HG03159 (cell line): ENCODE measurements at regions not wholly inside any gene's neighbourhood (a gene's known extent, or its start where the extent isn't known, plus 50 kb on each side); places are given as distances from the start of the nearest gene placed in this dataset.

Source experiments
- ATAC-seq: cut with Tn5 transposase; IDR thresholded peaks from one replicate; pipeline ENCODE4 v1.9.1; 2021; ENCODE audit warnings: mild to moderate bottlenecking, moderate library complexity; ENCODE audit not compliant: unreplicated experiment

- ATAC-seq = no peak
Observed at GRCh38 chr5:174425271-174425963, 299.0 kb upstream of the MSX2 start.

- ATAC-seq = no peak
Observed at GRCh38 chr5:174425964-174426290, 298.5 kb upstream of the MSX2 start.

DNA sequence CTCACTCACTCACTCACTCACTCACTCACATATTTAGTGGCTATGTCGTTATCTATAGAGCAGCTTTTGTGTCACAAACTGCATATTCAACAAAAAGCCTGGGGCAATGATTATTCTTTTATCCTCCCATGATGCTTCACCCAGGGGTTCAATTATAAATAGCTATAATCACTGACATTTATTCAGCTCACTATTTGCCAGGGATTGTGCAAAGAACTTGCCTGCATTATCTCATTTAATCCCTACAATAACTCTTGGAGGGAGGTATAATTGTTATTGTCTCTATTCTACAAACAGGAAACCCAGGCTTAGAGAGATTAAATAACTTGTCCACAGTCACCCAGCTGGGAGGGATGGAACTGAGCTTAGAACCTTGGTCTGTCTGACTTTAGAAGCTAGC is 298.0 kb upstream of the MSX2 start:
- ATAC-seq = no peak

DNA sequence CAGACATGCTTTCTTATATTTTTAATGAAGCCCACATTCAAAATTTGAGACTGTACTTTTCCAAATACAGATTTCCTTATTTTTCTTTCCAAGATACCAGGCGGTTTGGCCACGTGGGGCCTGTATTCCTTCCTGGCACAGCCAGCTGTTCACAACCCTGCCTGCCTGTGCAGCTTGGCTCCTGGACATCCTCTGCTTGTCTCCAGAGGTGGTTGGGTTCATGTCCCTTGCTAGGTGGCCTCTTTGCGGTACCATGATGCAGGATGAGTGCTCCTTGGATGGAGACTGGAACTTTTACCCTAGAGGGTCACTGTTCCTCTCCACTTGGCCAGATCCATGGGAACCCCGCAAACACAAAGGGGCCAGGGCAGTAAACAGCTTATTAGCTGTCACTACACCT is 297.5 kb upstream of the MSX2 start:
- no peak for ATAC-seq

DNA sequence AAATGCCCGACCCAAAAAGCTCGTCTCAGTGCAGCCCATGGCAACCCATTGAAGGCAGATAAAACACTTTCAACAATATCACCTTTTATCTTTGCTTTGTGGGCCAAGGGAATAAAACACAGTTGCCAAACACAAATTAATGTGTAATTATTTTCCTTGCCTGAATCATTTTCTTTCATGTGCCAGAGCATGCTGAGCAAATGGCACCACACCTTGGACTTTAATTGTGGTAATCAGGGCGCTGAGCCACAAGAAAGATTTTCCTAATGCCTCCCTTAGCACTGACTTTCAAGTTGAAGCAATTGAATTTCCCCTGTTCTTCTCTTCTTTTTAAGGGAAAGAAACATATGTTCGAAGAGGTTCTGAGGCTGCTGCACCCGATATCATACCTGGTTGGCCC is 297.1 kb upstream of the MSX2 start:
- no peak for ATAC-seq

- no peak for ATAC-seq
Observed at GRCh38 chr5:174428895-174429294, 295.5 kb upstream of the MSX2 start.

DNA sequence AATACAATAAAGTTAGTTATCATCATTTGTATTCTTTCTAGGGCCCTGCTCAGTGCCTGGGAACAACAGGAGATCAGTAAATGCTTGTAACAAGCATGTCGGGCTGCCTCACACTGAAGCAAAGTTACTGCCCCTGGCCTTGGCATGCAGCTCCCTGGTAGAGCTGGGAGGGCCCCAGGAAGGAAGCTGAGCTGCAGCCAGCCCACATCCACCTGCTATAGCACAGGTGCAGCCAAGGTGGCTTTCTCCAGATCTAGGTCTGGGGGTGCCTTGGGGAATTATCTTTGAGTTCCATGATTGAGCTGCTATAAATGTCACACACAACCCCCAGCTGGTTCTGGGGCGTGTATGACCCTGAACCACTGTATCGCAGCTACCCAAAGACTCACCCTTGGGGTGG is 293.4 kb upstream of the MSX2 start:
- ATAC-seq = no peak

- ATAC-seq = no peak
Observed at GRCh38 chr5:174431504-174431903, 292.9 kb upstream of the MSX2 start.

DNA sequence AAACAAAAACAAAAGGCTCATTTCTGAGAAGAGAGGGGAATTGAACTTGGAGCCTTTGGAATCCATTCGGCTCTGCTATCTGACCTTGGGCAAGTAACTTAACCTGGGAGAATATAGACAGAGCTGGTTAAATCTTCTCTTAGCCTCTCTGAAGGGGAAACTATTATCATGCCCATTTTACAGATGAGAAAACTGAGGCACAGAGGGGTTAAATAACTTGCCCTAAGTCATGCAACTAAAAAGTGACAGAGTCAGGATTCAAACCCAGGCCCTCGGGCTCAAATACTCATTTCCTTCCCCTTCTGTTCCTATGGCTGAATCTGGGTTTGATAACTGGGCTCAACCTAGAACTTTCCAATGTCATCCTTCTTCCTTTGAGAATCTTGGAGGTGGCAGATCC is 291.3 kb upstream of the MSX2 start:
- ATAC-seq = no peak

DNA sequence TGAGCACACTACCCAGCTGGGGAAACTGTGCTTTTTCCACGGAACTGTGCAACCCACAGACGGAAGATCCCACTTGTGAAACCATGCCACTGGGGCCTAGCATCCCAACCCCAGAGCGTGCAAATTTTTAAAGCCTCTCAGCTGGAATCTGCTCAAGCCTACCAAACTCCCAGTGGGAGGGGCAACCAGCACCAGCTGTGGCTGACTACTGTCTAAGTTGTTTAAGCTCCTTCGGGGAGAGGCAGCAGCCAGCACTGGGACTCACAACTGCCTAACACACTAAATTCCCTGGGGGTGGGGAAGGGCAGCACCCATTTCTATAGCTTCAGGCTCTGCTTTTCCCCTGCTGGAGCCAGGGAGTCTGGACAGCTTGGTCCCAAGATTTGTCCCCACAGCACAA is 287.6 kb upstream of the MSX2 start:
- ATAC-seq = no peak

GRCh38 chr5:174444479-174445188 is 279.7 kb upstream of the MSX2 start:
- no peak for ATAC-seq

DNA sequence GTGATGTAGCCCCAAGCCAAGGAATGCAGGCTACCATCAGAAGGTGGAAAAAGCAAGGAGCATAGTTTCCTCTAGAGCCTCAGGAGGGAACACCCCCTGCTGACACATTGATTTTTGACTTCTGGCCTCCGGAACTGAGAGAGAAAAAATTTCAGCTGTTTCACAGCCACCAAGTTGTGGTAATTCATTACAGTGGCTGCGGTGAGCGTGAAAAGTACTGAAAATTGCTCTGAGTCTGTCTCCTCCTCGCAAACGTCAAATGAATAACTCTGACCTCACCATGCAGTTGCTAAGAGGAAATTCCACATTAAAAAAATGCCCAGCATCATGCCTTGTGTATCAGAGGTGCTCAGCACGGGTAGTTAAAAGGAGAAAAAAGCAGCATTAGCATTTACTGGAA is 277.9 kb upstream of the MSX2 start:
- ATAC-seq = no peak

DNA sequence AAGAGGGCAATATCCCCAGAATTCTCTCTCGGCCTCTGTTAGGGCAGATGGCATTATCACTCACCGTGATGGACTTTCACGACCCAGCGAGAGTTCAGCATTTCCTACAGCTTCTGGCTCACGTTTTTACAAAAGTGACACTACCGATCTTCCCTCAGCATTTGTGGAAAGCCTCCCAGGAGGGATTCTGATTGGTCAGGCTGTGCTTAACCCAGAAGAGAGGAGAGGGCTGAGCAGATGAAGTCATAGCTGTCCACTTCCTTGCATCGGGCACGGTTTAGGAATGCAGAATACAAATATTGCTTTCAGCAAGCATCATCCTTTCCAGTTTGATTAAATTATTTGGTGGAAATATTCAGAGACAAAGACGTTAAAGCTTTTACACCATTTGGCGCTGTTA is 277.4 kb upstream of the MSX2 start:
- ATAC-seq = no peak

GRCh38 chr5:174448041-174448440 is 276.3 kb upstream of the MSX2 start:
- ATAC-seq = no peak

- ATAC-seq = no peak
Observed at GRCh38 chr5:174448662-174449061, 275.7 kb upstream of the MSX2 start.

- ATAC-seq = no peak
Observed at GRCh38 chr5:174453690-174454089, 270.7 kb upstream of the MSX2 start.

GRCh38 chr5:174454464-174454863 is 269.9 kb upstream of the MSX2 start:
- no peak for ATAC-seq

DNA sequence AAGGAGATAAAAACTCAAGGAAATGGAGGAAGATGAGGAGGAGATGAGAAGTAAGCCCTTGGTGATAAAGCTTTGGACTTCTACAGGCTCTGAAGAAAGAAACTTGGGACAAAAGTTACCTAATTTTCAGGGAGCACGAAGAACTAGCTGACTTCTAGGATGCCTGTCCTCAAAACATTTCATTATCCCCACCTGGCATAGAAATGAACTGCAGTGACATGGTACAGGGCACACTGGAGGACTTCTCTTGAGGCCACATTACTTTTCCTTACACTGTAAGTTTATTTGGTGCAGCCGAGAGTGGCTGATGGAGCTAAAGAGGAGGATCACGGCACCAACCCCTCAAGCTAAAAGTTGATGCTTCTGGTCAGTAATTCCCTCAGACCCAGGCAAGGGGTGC is 269.5 kb upstream of the MSX2 start:
- no peak for ATAC-seq

- no peak for ATAC-seq
Observed at GRCh38 chr5:174455301-174455700, 269.1 kb upstream of the MSX2 start.

DNA sequence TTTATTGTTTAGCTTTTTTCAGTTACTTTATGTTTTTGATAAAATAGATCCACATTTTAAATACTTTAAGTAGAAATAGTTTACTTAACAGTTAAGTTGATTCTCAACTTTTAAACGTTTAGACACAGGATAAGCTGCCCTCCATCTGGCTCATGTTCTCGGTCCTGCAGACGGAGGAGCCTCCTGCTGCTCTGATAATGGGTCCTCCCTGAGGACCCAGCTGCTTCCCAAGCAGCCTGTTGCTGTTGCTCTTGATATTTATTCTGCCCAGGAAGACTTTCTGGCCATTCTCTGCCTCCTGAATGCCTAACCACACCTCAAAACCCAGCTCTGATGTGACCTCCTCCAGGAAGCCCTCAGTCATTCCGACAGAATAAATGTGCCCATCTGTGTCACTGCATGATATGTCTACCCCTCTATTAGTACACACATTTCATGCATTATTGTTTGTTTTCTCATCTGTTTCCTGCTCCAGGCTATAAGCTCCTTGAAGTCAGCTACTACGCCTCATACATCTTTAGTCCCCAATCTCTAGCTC is 267.2 kb upstream of the MSX2 start:
- ATAC-seq = no peak

DNA sequence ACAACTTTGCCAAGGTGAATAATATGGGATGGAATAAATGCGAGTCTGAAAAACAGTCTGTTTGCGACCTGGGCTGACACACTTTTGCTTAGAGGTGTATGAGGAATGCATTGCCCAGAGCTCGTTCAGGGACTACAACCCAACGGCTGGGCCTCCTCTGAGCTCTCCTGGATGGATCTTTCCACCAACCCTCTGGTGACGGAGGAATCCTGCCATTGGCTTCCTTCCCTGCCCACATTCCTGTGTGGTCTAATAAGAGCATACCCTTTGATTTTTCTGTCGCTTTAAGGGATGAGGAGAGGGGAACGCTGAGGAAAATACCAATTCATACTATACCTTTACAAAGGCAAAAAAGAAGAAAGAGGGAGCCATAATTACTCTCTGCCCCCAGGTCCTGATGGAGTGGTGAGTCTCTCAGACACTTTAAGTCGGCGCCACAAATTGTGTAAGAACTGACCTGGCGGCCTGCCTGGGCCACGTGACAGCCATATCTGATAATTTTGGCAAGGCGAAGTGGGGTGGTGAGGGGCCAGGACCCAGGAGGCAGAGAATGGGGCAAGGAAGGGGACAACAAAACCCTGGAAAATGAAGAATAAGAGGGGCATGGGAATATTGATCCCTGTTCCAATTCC is 265.2 kb upstream of the MSX2 start:
- ATAC-seq = no peak

- ATAC-seq = no peak
Observed at GRCh38 chr5:174459832-174460448, 264.4 kb upstream of the MSX2 start.
